NCI-H82 treated with DMSO at 0.1 percent for 48 hours (cell line): ENCODE measurements at regions not wholly inside any gene's neighbourhood (a gene's known extent, or its start where the extent isn't known, plus 50 kb on each side); places are given as distances from the start of the nearest gene placed in this dataset.
"Not testable (repeated sequence)": the region's sequence is repeated elsewhere in the genome, so short reads cannot be mapped to it uniquely, and the experiment has no call there.

Experiments used
- DNase-seq: peaks from one replicate; lab custom pipeline; 2025; ENCODE audit not compliant: unreplicated experiment; lab: John Stamatoyannopoulos, UW

DNA sequence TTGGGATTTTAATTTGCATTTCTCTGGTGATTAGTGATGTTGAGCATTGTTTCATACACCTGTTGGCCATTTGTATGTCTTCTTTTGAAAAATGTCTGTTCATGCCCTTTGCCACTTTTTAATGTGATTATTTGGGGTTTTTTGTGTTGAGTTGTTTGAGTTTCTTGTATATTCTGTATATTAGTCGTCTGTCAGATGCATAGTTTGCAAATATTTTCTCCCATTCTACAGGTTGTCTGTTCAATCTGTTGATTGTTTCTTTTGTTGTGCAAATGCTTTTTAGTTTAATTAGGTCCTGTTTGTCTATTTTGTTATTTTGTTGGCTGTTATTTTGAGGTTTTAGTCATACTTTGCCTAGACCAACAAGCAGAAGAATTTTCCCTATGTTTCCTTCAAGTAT lies 164.0 kb upstream of the CXADR start:
- DNase-seq: no peak

DNA sequence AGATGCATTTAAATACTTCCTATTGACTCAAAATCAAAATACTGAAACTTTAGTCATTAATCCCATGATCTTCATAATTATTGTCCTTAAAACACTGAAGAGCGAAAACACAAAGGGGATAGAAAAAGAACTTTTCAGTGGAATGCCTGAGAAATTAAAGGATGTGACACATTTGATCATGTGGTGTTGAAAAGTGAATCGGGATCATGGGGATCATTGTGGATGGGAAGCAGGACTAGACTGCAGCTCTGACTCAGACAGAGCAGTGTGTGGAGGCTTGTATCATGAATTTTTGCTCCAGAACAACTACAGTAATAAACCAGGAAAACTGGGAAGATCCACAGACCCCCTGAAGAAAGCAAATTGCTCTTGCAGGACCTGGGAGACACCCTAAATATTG lies 161.1 kb upstream of the CXADR start:
- no peak for DNase-seq

DNA sequence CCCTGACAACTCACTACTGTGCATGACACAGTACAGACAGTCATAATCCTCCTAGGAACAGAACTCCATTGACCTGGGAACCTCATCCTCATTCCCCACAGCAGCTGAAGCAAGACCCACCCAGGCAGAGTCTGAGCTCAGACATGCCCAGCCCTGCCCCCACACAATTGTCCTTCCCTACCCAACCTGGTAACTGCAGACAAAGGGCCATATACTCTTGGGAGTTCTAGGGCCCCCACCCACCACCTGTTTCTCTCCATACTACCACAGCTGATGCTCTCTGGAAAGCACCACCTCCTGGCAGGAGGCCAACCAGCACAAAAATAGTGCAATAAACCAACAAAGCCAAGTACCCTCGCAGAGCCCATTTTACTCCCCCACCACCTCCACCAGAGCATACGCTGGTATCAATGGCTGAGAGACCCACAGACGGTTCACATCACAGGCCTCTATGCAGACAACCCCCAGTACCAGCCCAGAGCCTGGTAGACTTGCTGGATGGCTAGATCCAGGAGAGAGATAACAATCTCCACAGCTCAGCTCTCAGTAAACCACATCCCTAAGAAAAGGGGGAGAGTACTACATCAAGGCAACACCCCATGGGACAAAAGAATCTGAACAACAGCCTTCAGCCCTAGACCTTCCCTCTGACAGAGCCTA lies 159.7 kb upstream of the CXADR start:
- peak; percentile 28 for DNase-seq

DNA sequence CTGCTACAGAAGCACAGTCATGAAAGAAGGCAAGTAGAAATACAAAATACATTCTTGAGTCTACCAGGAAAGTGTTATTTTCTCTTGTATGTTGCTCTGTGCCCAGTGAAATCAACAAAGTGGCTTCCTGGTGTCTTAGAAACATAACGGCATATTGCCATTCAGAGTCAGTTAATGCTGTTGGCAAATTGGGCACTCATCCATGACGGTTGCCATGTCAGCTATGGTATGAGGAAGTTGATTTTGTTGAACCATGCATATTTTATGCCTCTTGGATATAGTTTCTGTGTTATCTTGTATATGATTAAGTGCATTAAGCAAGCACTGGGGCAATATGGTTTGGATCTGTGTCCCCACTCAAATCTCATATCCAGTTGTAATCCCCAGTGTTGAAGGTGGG lies 153.1 kb upstream of the CXADR start:
- no peak for DNase-seq

DNA sequence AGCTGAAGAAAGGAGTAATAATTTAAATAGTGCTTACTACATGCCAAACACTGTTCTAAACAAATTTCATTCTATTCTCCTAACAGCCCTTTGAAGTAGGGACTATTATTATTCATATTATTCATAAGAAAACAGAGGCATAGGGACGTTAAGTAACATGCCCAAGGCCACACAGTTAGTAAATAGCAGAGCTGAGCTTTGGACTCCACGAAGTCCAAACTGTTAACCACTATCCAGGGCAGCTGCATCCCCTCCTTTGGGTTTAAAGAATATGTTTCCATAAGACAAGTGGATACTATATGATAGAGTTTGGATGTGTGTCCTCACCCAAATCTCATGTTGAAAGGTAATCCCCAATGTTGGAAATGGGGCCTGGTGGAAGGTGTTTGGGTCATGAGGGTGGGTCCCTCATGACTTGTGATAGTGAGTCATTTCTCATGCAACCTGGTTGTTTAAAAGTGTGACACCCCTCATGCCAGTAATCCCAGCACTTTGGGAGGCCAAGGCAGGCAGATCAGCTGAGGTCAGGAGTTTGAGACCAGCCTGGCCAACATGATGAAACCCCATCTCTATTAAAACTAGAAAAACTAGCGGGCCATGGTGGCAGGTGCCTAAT lies 144.0 kb upstream of the CXADR start:
- no peak for DNase-seq

DNA sequence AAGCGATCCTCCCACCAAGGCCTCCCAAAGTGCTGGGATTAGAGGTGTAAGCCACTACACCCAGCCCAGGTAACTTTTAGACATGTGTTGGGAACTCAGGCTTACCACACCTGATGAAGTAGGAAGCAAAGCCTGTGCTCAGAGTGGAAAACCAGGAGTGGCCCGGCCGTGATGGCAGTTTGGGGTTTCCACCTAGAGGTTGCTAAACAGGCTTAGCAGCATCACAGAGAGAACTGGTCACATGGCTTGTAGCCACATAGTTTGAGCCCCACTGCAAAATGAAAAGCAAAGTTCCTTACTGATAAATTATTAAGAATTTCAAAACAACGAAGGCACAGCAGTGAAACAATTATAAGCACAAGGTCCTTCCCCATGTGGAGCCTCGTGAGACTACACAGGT lies 142.6 kb upstream of the CXADR start:
- no peak for DNase-seq

DNA sequence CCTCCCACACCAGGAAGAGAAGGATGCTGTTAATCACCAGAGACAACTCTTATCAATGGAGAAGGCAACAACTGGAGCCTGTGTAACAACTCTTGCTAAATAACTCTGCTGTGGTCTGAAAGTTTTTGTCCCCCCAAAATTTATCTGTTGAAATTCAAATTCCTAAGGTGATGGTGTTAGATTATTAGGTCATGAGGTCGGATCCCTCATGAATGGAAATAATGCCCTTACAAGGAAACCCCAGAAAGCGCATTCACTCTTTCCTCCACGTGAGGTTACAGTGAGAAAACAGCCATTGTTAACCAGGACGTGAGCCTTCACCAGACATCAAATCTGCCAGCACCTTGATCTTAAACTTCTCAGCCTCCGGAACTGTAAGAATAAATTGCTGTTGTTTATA lies 141.9 kb upstream of the CXADR start:
- no peak for DNase-seq

DNA sequence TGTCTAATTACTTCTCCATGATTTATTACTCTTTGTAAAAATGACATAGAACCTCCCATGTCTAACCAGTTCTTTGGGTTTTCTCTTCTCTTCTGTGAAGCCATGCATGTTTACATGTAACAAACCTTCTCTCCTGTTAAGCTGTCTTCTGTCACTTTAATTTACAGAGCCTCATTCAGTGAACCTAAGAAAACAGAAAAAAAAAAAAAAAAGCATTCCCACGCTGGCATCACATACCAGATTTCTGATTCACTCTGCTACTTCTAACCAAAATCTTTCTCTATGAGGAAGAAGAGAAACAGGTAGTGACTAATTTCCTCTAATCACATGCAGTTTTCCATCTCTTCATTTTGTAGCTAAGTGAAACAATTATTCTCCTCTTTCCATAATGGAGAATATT lies 141.4 kb upstream of the CXADR start:
- no peak for DNase-seq

DNA sequence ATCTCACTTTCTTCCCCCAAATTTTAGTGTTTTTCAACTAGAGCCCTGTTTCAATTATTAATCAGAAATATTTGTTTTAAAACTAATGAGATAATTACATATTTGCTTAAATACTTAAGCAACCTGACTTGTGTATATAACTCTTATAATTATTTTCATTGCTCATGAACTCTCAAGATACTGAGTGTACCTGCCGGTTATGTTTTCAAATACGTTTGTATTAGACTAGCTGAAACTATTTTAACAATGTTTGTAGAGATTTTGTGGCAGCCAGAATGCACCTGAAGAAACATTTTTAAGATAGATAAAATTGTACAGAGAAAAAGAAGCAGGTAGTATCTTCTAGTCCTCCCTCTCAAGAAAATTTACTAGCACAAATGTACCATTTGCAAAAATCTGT lies 140.6 kb upstream of the CXADR start:
- no peak for DNase-seq

DNA sequence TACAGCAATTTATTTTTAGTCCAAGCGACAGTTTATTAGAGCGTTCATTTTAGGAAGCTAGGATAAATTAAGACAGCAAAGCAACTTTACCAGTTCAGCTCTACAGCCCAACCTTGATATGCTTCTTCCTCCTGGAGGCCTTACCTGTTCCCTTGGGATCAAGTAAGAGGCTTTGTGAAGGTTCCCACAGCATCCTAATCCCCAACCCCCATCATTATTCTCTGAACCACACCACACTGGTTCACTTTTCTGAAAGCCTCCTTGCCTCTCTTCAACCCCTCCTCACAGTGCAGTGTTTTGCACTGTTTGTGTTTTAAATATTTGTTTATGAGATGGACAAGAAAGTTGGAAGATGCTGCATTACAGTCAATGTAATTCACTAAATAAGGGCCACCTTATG lies 126.3 kb upstream of the CXADR start:
- DNase-seq: peak; percentile 28

DNA sequence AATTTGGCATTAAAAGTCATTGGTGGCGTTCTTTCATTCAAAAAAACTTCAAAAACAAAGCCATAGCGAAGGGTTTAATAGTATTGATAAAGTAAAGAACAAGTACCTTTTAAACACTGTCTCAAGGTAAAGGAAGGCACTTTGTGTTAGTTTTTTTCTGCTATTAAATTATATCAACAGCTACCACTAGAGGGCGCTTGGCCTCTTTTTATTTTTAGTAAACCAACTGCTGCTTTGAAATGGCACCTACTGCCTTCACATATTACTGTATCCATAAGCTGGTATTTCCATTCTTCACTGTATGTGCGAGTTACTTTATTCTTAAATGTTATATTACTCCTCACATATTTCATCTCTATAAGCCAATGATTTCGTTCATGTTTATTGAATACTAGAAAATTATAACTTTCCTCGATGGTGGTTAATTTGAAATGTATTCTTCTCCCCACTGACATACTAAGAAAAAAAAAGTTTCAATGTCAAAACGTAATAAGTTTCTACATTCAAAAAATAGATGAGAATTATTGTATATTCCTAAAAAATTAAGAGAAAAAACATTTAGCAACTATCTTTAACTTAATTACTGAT lies 125.7 kb upstream of the CXADR start:
- DNase-seq: peak; percentile 51

DNA sequence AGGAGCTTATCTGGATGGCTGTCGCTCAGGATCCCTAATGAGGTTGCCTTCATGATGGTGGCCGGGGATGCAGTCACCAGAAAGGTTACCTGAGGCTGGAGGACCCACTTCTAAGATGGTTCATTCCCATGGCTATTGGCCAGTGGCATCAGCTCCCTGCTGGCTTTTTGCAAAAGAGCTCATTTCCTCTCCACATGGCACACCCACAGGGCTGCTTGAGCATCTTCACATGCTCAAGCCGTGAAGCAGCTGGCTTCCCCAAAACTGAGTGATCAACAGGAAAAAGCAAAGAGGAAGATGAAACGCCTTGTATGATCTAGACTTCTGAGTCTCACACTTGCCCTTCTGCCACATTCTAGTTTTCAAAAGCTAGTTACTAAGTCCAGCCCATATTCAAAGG lies 124.6 kb upstream of the CXADR start:
- no peak for DNase-seq

DNA sequence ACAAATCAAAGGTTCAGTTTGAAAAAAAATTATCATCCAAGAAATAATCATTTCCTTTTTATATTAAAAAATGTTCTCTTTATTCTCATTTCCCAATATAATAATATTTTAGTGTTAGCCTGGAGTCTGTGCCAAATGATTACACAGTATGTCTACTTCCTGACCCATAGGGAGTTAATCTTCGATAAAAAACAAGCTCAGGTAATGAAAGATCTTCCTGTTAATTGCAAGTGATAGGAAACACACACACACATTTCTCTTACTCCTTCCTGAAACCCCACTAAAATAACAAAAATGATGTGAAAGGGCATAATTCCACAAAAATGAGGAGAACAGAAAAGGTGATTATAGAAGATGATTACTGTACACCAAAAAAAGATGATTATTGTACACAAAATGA lies 123.5 kb upstream of the CXADR start:
- no peak for DNase-seq

DNA sequence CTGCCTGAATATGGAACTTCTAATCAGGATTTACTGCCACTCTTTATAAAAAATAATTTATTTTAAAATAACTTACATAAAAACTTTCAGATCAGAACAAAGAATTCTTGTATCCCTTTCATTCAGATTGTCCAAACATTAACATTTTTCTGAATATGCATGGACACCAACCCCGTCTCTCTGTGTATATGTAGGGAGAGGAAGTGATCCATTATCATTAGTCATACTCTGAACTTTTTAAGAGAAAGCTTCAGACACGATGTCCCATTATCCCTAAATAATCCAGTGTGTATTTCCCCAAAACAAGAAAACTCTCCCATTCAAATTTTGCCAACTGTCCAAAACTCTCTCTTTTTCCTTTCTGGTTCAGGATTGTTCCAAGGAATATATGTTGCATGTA lies 122.3 kb upstream of the CXADR start:
- no peak for DNase-seq

DNA sequence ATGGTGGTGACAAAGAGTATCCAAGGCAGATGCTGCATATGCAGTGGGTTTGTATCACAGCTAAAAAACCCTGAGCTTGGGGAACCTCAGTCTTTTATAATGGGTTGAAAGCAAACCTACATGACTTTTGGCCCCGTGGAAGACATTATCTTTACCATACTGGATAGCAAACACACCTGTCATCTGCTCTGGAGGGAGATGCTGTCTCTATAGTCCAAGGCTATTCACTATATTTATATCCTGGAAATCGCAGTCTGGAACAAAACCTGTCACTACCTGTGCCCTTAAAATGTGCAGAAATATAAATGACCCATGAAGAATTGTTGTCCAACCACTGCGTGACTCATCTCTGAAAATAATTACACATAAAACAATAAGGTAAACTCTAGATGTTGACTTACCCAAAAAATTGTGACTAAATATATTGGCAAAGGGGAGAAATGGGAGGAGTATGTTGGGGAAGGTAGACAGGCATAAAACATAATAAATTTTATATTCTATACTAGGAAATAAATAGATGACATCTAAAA lies 121.0 kb upstream of the CXADR start:
- no peak for DNase-seq

DNA sequence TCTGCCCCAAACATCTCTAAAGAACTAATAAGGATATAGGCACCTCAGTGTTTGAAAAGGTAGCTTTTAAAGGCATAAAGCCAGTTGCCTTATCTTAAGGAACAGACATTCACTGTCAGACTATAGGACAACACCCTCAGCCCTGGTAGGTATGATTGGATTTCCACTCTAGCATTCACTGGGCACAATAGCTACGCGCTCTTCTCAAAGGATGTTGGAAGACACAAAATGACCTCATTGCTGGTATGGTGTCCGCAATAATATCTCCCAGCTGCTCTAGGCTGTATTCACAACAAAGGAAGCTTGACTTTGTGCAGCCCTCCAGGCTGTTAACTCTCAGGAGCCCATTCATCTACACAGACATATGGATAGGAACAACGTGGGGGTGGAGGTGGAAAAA lies 119.4 kb upstream of the CXADR start:
- DNase-seq: no peak

DNA sequence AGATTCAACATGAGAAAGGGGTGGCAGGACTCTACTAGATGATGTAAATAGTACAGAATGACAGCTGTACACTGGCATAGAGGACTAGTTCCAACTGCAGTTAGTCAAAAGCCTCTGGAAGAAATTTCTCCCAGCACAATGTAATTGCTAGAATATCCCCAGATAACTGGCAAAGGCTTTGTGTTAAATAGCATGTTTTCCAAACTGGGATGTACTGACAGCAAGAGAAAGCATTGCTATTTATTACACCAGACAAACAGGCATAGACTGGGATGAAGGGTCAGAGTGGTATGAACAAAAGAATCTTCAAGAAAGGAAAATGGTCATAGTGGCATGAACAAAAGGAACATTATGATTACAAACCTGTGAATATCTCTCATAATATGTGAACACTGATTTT lies 115.9 kb upstream of the CXADR start:
- no peak for DNase-seq

DNA sequence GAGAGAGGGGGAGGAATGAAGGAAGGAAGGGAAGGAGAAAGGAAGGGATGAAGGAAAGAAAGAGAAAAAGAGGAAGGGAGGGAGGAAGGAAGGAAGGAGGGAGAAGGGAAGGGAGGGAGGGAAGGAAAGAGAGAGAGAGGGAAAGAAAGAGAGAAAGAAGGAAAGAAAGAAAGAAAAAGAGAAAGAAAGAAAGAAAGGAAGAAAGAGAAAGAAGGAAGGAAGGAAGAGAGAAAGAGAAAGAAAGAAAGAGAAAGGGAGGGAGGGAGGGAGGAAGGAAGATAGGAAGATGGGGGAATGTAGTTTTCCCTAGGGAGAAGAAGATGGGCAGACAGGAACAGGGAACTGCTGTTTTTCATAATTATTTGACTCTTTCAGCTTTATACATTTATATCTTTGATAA lies 115.1 kb upstream of the CXADR start:
- no peak for DNase-seq

DNA sequence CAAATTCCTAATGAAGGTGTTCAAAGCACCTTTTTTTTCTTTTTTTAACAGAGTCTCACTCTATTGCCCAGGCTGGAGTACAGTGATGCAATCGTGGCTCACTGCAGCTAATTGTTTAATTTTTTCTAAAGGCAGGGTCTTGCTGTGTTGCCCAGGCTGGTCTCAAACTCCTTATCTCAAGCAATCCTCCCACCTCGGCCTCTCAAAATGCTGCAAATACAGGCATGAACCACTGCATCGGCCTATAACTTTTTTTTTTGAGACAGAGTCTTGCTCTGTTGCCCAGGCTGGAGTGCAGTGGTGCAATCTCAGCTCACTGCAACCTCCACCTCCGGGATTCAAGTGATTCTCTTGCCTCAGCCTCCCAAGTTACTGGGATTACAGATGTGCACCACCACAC lies 113.9 kb upstream of the CXADR start:
- DNase-seq: not testable (repeated sequence)

DNA sequence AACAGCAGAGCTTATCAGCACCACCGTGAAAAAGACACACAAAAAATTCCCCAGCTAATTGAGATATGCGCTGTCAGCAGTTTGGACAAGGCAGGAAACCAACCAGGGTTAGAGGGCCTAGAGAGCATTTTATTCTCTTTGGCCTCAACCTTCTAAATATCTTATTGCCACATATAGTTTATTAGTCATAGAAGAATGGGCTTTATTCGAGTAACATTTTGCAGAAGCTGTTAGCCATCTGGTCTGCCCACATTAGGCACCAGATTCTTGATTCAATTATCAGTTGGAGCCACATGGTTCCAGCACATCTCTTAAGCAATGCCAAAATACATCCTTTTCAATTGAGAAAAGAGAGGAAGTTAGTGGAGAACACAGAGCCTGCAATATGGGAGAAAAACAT lies 109.9 kb upstream of the CXADR start:
- no peak for DNase-seq

DNA sequence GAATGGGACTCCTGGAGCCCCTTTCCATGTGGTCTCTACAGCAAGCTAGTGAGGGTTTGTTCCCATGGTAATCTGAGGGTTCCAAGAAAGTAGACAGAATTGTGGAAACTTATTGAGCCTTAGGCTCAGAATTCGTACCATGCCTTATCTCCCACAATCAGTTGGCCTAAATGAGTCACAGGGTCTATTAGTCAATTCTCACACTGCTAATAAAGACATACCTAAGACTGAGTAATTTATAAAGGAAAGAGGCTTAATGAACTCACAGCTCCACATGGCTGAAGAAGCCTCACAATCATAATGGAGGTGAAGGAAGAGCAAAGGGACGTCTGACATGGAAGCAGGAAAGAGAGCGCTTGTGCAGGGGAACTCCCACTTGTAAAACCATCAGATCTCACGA lies 106.6 kb upstream of the CXADR start:
- DNase-seq: no peak

DNA sequence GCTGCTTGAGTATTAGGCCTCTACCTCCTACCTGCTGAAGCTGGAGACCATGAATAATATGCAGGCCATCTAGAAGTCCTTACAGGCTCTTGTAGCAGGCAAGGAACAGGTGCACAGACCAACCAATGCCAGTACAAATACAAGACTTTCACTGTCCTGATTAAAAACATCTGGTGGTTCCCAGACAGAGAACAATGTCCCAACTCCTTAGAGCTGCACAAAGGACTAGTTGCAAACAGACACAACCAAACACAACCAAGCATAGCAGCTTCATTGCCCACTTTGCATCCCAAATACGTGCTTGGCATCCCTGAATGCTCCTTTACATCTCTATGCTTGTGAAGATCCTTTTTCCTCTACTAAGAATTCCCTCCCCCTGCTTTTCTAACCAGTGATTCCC lies 98.1 kb upstream of the CXADR start:
- DNase-seq: no peak

DNA sequence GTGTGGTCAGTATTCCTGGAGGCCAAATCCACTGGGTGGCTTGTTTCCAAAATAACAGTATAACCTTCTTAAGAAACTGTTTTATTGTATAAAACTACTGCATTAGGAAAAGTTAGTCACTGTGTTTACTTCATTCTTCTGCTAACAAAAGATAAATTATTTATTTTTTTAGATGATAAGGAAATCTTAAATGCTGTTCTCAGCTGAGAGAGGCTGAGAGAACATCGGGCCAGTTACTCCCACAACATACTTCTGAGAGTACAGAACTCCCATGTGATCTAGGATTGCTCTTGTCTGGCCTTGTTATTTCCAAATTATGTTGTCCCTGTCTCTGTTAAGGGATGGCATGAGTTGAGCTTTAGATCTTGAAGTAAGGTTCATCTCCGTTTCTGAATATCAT lies 96.7 kb upstream of the CXADR start:
- DNase-seq: no peak
